Body of pancreas (tissue), 4 donors: ENCODE measurements at regions not wholly inside any gene's neighbourhood (a gene's known extent, or its start where the extent isn't known, plus 50 kb on each side); places are given as distances from the start of the nearest gene placed in this dataset.
"Not testable (repeated sequence)": the region's sequence is repeated elsewhere in the genome, so short reads cannot be mapped to it uniquely, and the experiment has no call there.

ENCODE experiments used
- ATAC-seq: fragments of 150-250 bp; one replicate; pipeline ENCODE4 v1.9.1; 2016
- DNase-seq, 4 donors: peaks; one replicate each; pipeline ENCODE4 v3.0.0-alpha.2; 2019
- H3K27ac ChIP-seq, 4 donors: fragments of 200-600 bp; sonication (generic); 1 replicate in 3 of 4; 2 replicates in 1 of 4; pipeline versions ENCODE4 v1.5.1 to v1.6.1; 2016 to 2019; ENCODE audit warnings: mild to moderate bottlenecking in 1 of 4, mixed read lengths in 1 of 4, moderate library complexity in 1 of 4
- H3K27me3 ChIP-seq, 2 donors: fragments of 200-600 bp; sonication (generic); one replicate each; pipeline ENCODE4 v1.6.0; 2016; ENCODE audit warnings: mild to moderate bottlenecking in 1 of 2
- H3K36me3 ChIP-seq, 2 donors: fragments of 200-600 bp; sonication (generic); replicated peaks in 1 of 2; 2 replicates each; pipeline ENCODE4 v1.5.1; 2016; ENCODE audit warnings: low read depth in 2 of 2; ENCODE audit not compliant: insufficient read depth in 1 of 2
- H3K4me1 ChIP-seq: fragments of 200-600 bp; sonication (generic); one replicate; pipeline ENCODE4 v1.6.0; 2016
- H3K4me3 ChIP-seq, 2 donors: fragments of 200-600 bp; sonication (generic); 1 replicate in 1 of 2; 2 replicates in 1 of 2; pipeline ENCODE4 v1.5.1; 2016 to 2019
- H3K9me3 ChIP-seq, 3 donors: fragments of 200-600 bp; sonication (generic); 1 replicate in 2 of 3; 2 replicates in 1 of 3; pipeline ENCODE4 v1.5.1; 2016
- CTCF ChIP-seq, 7 experiments: fragments of 450-650 bp in 4 of 7; fragments of 200-600 bp in 3 of 7; sonication (generic) in 3 of 7; IDR thresholded peaks; one replicate each; pipeline ENCODE4 v1.5.1; 2016 to 2019; ENCODE audit warnings: antibody characterized with exemption in 7 of 7
- POLR2A ChIP-seq, 3 donors: fragments of 450-650 bp; IDR thresholded peaks; one replicate each; pipeline ENCODE4 v1.6.1; 2016; ENCODE audit warnings: antibody characterized with exemption in 3 of 3, mild to moderate bottlenecking in 2 of 3
- WGBS, 2 donors: methylation state at CpG; one replicate each; pipeline ENCODE4 v1.1.5; 2017; 5-methylcytosine and 5-hydroxymethylcytosine counted together
- intact Hi-C: fragments of 100-400 bp; cut with DNase I; formaldehyde crosslinking; loops from one replicate; pipeline ENCODE4 v1.15.1; 2023

DNA sequence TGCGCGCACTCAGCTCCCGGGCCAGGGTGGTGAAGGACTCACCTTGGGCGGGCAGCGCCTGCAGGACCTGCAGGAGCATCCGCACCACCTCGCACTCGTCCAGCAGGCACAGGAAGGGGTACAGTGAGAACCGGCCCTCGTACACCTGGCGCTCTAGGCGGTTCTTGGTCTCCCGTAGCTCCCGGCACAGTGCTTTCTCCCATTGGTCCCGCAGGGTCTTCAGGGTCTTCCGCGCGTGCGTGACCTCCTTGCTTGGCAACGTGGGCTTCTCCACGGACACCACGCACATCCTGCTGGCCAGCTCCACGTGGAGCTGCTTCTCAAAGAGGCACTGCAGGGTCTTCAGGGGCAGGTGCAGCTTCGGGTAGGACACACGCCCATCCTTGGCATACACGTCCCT lies 74.1 kb upstream of the MED13 start:
- Histone ChIP-seq H3K27me3 (no peaks in the 10 kb centered on the region), H3K9me3 (no peaks in the 10 kb centered on the region), H3K4me3 (no peak overlapping the region), H3K4me1 (peaks cover 17% of the 10 kb centered on the region), H3K27ac (no peak overlapping the region), H3K36me3 (no peaks in the 10 kb centered on the region)
- DNase-seq = no peak
- intact Hi-C loops = no loop called here
- no peak for ATAC-seq
- TF ChIP-seq POLR2A (IDR thresholded peaks at IDR 0.05) (no peak), CTCF (IDR thresholded peaks at IDR 0.05) (no peak)
- 72 to 82% methylated on average over 15 to 24 of the region's 26 CpGs for WGBS, 2 donors

- H3K9me3 ChIP-seq, H3K27me3 ChIP-seq, H3K27ac ChIP-seq, H3K36me3 ChIP-seq, intact Hi-C loops, H3K4me3 ChIP-seq, ATAC-seq: not testable (repeated sequence)
- WGBS, 2 donors = 21 to 60% methylated on average over 2 to 31 of the region's 31 CpGs
- H3K4me1 ChIP-seq = peaks cover 17% of the 10 kb centered on the region
- peak in 1 of 4 donors; percentile 3 for DNase-seq
These were observed 73.6 kb upstream of the MED13 start for GRCh38 chr17:62138676-62139121.

GRCh38 chr17:62137734-62138624 lies 72.9 kb upstream of the MED13 start:
- intact Hi-C loops, H3K27ac ChIP-seq, ATAC-seq, H3K36me3 ChIP-seq, H3K27me3 ChIP-seq, H3K4me3 ChIP-seq, H3K9me3 ChIP-seq: not testable (repeated sequence)
- peak in 2 of 4 donors; percentile 11 to 23 for DNase-seq
- WGBS, 2 donors = 16 to 75% methylated on average over 19 to 85 of the region's 92 CpGs
- peaks cover 17% of the 10 kb centered on the region for H3K4me1 ChIP-seq

- H3K36me3 ChIP-seq, H3K27ac ChIP-seq, H3K4me3 ChIP-seq, H3K9me3 ChIP-seq, intact Hi-C loops, DNase-seq, ATAC-seq, H3K27me3 ChIP-seq: not testable (repeated sequence)
- WGBS, 2 donors = 84 to 94% methylated on average over 7 to 40 of the region's 40 CpGs
- H3K4me1 ChIP-seq = peaks cover 17% of the 10 kb centered on the region
These were observed 72.1 kb upstream of the MED13 start for GRCh38 chr17:62137013-62137733.

DNA sequence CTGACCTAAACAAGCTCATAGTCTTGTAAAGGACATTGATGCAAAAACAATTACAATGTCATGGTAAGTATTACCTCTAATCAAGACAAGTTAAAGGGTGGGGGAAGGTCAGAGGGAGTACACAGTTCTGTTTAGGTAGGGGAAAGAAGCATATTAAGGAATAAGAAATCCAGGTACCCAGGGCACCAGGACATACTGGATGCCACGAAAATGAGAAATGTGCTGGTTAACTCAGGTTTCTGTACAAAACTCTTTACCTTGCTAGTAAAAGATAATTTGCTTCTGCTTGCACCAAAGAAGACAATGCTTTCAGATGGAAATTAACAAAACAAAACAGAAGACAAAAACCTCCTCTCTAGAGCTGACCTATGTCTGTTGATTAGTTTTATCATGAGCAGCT lies 70.7 kb upstream of the MED13 start:
- WGBS, 2 donors = 78 to 92% methylated on average over 1 of the region's 1 CpG
- Histone ChIP-seq H3K27ac (no peak overlapping the region), H3K4me3 (no peak overlapping the region), H3K36me3 (no peaks in the 10 kb centered on the region), H3K4me1 (peaks cover 13% of the 10 kb centered on the region), H3K9me3 (no peaks in the 10 kb centered on the region), H3K27me3 (no peaks in the 10 kb centered on the region)
- DNase-seq = no peak
- intact Hi-C loops = no loop called here
- ATAC-seq = no peak
- TF ChIP-seq POLR2A (IDR thresholded peaks at IDR 0.05) (no peak), CTCF (IDR thresholded peaks at IDR 0.05) (no peak)

GRCh38 chr17:62135096-62135495 lies 70.0 kb upstream of the MED13 start:
- ATAC-seq, H3K4me3 ChIP-seq, H3K9me3 ChIP-seq, intact Hi-C loops, H3K27me3 ChIP-seq, H3K36me3 ChIP-seq, H3K27ac ChIP-seq, DNase-seq: not testable (repeated sequence)
- 89 to 95% methylated on average over 2 of the region's 2 CpGs for WGBS, 2 donors
- H3K4me1 ChIP-seq = peaks cover 11% of the 10 kb centered on the region
